Psoas muscle (tissue), 7 donors: ENCODE measurements at regions not wholly inside any gene's neighbourhood (a gene's known extent, or its start where the extent isn't known, plus 50 kb on each side); places are given as distances from the start of the nearest gene placed in this dataset.

Experiments used
- ATAC-seq, 4 donors: fragments of 200-7000 bp; cut with Tn5 transposase; one replicate each; pipeline ENCODE4 v1.9.1; 2020; ENCODE audit warnings: moderate library complexity in 3 of 4, mild to moderate bottlenecking in 2 of 4
- DNase-seq, 2 donors: peaks; one replicate each; pipeline ENCODE4 v3.0.0-alpha.2; 2020
- H3K27ac ChIP-seq: fragments of 200-600 bp; one replicate; pipeline ENCODE4 v1.8.0; 2022
- H3K27me3 ChIP-seq, 3 donors: fragments of 200-600 bp in 1 of 3; one replicate each; pipeline versions ENCODE4 v1.6.1 to v1.8.0; 2013 to 2022; ENCODE audit warnings: low read length in 2 of 3, mild to moderate bottlenecking in 2 of 3, moderate library complexity in 1 of 3; ENCODE audit not compliant: insufficient read depth in 3 of 3
- H3K36me3 ChIP-seq, 2 donors: fragments of 200-600 bp in 1 of 2; one replicate each; pipeline versions ENCODE4 v1.6.1 to v1.8.0; 2013 to 2022; ENCODE audit warnings: low read depth in 1 of 2, mild to moderate bottlenecking in 1 of 2, moderate library complexity in 1 of 2; ENCODE audit not compliant: insufficient read depth in 1 of 2
- H3K4me1 ChIP-seq: fragments of 200-600 bp; one replicate; pipeline ENCODE4 v1.8.0; 2022
- H3K4me3 ChIP-seq: fragments of 200-600 bp; one replicate; pipeline ENCODE4 v1.8.0; 2022; ENCODE audit warnings: mild to moderate bottlenecking
- H3K9me3 ChIP-seq: fragments of 200-600 bp; one replicate; pipeline ENCODE4 v1.8.0; 2022
- WGBS, 3 donors: extraction: QIAGEN DNeasy Blood & Tissue Kit; methylation state at CpG; one replicate each; pipeline versions ENCODE4 v1.1.6 to v1.1.7; 2013; 5-methylcytosine and 5-hydroxymethylcytosine counted together
- intact Hi-C, 2 donors: fragments of 100-400 bp; cut with DNase I; formaldehyde crosslinking; loops; one replicate each; pipeline versions ENCODE4 v1.11.0 to v1.14.2; 2022
- TF ChIP-seq, protein P1 (sequence below): fragments of 200-600 bp; IDR thresholded peaks from one replicate; pipeline ENCODE4 v1.8.0; 2022; ENCODE audit warnings: antibody characterized with exemption
- donor health status: healthy with polysubstance abuse.
- donor health status: DM: no; HTN: no; CAD: no; lungs with moderate emphysema.
- donor health status: Bipolar disorder and iron deficiency.
- donor health status: healthy.
- donor health status: DM: yes; HTN: yes; CAD: no.
- donor health status: DM: no; HTN: no; CAD: no.
- donor health status: DM: yes; HTN: yes; CAD: no.

GRCh38 chr9:73095425-73095824 is 56.2 kb upstream of the ANXA1 start:
- H3K9me3 ChIP-seq: no peaks in the 10 kb centered on the region
- intact Hi-C loops: no loop called here
- ATAC-seq (no peak), DNase-seq (no peak)
- no peak overlapping the region for H3K4me3 ChIP-seq
- TF ChIP-seq, protein P1, sequence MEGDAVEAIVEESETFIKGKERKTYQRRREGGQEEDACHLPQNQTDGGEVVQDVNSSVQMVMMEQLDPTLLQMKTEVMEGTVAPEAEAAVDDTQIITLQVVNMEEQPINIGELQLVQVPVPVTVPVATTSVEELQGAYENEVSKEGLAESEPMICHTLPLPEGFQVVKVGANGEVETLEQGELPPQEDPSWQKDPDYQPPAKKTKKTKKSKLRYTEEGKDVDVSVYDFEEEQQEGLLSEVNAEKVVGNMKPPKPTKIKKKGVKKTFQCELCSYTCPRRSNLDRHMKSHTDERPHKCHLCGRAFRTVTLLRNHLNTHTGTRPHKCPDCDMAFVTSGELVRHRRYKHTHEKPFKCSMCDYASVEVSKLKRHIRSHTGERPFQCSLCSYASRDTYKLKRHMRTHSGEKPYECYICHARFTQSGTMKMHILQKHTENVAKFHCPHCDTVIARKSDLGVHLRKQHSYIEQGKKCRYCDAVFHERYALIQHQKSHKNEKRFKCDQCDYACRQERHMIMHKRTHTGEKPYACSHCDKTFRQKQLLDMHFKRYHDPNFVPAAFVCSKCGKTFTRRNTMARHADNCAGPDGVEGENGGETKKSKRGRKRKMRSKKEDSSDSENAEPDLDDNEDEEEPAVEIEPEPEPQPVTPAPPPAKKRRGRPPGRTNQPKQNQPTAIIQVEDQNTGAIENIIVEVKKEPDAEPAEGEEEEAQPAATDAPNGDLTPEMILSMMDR: no peak
- 84 to 91% (median 88%) methylated on average over 5 of the region's 5 CpGs for WGBS, 3 donors
- H3K4me1 ChIP-seq: peaks cover 8% of the 10 kb centered on the region
- no peaks in the 10 kb centered on the region for H3K36me3 ChIP-seq
- H3K27ac ChIP-seq: no peak overlapping the region
- no peaks in the 10 kb centered on the region for H3K27me3 ChIP-seq

DNA sequence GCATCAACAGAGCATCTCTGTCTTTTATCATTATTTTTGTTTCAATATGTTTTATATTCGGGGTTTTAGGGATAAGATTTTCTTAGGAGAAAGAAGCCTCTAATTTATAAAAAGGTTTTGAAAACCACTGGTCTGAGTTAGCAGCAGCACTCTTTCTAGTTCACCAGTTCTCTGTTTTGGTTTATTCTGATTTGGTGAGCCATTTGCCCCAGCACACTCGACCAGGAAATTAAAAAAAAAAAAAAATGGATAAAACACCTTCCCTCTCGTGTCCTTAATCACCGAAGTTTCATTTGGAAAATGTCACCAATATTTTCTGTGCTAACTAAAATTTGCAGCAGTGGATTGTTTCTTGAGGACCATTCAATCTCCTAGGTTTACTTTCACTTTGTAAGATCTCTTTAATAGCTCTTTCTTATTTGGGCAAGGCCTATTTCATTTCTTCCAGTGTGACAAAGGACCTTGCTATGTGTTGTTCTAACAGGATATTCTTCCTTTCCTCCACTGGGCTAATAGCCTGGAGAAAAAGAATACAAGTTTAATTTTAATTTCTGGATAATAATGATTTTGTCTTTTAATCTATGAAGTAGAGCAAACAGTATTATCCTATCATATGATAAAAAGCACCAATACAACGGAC is 57.8 kb upstream of the ANXA1 start:
- intact Hi-C loops: no loop called here
- WGBS, 3 donors: 38 to 63% (median 47%) methylated on average over 5 of the region's 5 CpGs
- H3K27ac ChIP-seq: no peak overlapping the region
- TF ChIP-seq, protein P1: no peak
- H3K27me3 ChIP-seq: no peaks in the 10 kb centered on the region
- DNase-seq (no peak), ATAC-seq (no peak)
- H3K4me3 ChIP-seq: peak overlapping the region; percentile 30
- no peaks in the 10 kb centered on the region for H3K9me3 ChIP-seq
- H3K4me1 ChIP-seq: peaks cover 8% of the 10 kb centered on the region
- no peaks in the 10 kb centered on the region for H3K36me3 ChIP-seq

- Histone ChIP-seq H3K27me3 (no peaks in the 10 kb centered on the region), H3K36me3 (no peaks in the 10 kb centered on the region), H3K4me1 (peaks cover 8% of the 10 kb centered on the region), H3K9me3 (no peaks in the 10 kb centered on the region), H3K27ac (no peak overlapping the region), H3K4me3 (peak overlapping the region; percentile 30)
- DNase-seq: no peak
- TF ChIP-seq, protein P1: no peak
- no peak for ATAC-seq
- intact Hi-C loops: no loop called here
Measured at GRCh38 chr9:73093016-73093739, 58.5 kb upstream of the ANXA1 start.

GRCh38 chr9:73091909-73092308 is 59.8 kb upstream of the ANXA1 start:
- H3K36me3 ChIP-seq: no peaks in the 10 kb centered on the region
- ATAC-seq (no peak), DNase-seq (no peak)
- 94 to 97% (median 97%) methylated on average over 2 of the region's 2 CpGs for WGBS, 3 donors
- no peaks in the 10 kb centered on the region for H3K9me3 ChIP-seq
- peaks cover 8% of the 10 kb centered on the region for H3K4me1 ChIP-seq
- H3K27ac ChIP-seq: no peak overlapping the region
- no peaks in the 10 kb centered on the region for H3K27me3 ChIP-seq
- H3K4me3 ChIP-seq: no peak overlapping the region
- TF ChIP-seq, protein P1: no peak
- intact Hi-C loops: no loop called here

DNA sequence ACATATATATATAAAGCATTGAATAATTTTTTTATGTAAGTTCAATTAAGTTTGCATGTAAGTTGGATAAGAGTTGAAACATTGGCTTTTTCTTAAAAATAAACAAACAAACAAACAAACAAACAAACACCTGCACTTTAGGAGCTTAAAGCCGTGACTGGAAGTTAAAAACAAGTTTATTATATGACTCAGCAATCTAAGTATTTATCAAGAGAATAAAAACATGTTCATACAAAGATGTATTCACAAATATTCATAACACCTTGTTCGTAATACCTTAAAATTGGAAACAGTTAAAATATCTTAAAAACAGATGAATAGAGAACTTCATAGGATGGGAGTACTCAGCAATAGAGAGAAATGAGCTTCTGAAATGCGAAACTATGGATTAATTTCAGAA is 61.5 kb upstream of the ANXA1 start:
- no peaks in the 10 kb centered on the region for H3K36me3 ChIP-seq
- no peak overlapping the region for H3K4me3 ChIP-seq
- ATAC-seq (no peak), DNase-seq (no peak)
- intact Hi-C loops: no loop called here
- WGBS, 3 donors: 62 to 79% (median 62%) methylated on average over 3 of the region's 3 CpGs
- peaks cover 8% of the 10 kb centered on the region for H3K4me1 ChIP-seq
- H3K27me3 ChIP-seq: no peaks in the 10 kb centered on the region
- TF ChIP-seq, protein P1: no peak
- no peak overlapping the region for H3K27ac ChIP-seq
- H3K9me3 ChIP-seq: no peaks in the 10 kb centered on the region
